VCaP (cell line): ENCODE measurements at regions not wholly inside any gene's neighbourhood (a gene's known extent, or its start where the extent isn't known, plus 50 kb on each side); places are given as distances from the start of the nearest gene placed in this dataset.

Experiments
- H3K27ac ChIP-seq: fragments of 450-650 bp; 2 replicates; pipeline ENCODE4 v1.5.1; 2017
- CTCF ChIP-seq: fragments of 450-650 bp; conservative IDR thresholded peaks from 2 replicates; pipeline ENCODE4 v1.5.1; 2017; ENCODE audit warnings: mild to moderate bottlenecking, moderate library complexity

GRCh38 chr7:26101361-26102151, 50.4 kb upstream of the NFE2L3 start:
- no peak for TF ChIP-seq CTCF
- no peak overlapping the region for H3K27ac ChIP-seq

GRCh38 chr7:26102176-26102575, 49.8 kb upstream of the NFE2L3 start:
- TF ChIP-seq CTCF, result no peak
- H3K27ac ChIP-seq, result no peak overlapping the region
